HL-60 (cell line): ENCODE measurements at regions not wholly inside any gene's neighbourhood (a gene's known extent, or its start where the extent isn't known, plus 50 kb on each side); places are given as distances from the start of the nearest gene placed in this dataset.

Experiments
- DNase-seq, 2 experiments: peaks; one replicate each; pipeline ENCODE4 v3.0.0-alpha.2; 2010 to 2020; ENCODE audit warnings: low read depth in 1 of 2, low spot score in 1 of 2
- H3K27ac ChIP-seq: fragments of 250-450 bp; sonication (Bioruptor Pico); replicated peaks from 2 replicates; pipeline ENCODE4 v1.5.1; 2020; ENCODE audit warnings: mild to moderate bottlenecking, moderate library complexity
- H3K27me3 ChIP-seq: fragments of 250-450 bp; sonication (Bioruptor Pico); 2 replicates; pipeline ENCODE4 v1.5.1; 2021; ENCODE audit warnings: mild to moderate bottlenecking, moderate library complexity; ENCODE audit not compliant: insufficient read depth, poor library complexity, severe bottlenecking
- H3K4me3 ChIP-seq: replicated peaks from 2 replicates; pipeline ENCODE4 v1.5.1; 2011; ENCODE audit warnings: mild to moderate bottlenecking, control low read depth, low read length; ENCODE audit not compliant: insufficient read depth
- GABPA ChIP-seq: IDR thresholded peaks from 2 replicates; pipeline ENCODE4 v1.6.1; 2012; ENCODE audit warnings: low read depth
- POLR2AphosphoS5 ChIP-seq: IDR thresholded peaks from 2 replicates; pipeline ENCODE4 v1.6.1; 2012; ENCODE audit warnings: low read depth
- SPI1 ChIP-seq: IDR thresholded peaks from 2 replicates; pipeline ENCODE4 v1.6.1; 2012; ENCODE audit warnings: low read depth, mild to moderate bottlenecking, borderline replicate concordance
- TF ChIP-seq, protein P1 (sequence below): IDR thresholded peaks from 2 replicates; pipeline ENCODE4 v1.6.1; 2012; ENCODE audit warnings: low read depth; ENCODE audit not compliant: insufficient replicate concordance
- TF ChIP-seq, protein P2 (sequence below): IDR thresholded peaks from one replicate; pipeline ENCODE4 v1.5.1; 2011; ENCODE audit warnings: low read length, control low read depth, inconsistent platforms; ENCODE audit not compliant: insufficient read depth

DNA sequence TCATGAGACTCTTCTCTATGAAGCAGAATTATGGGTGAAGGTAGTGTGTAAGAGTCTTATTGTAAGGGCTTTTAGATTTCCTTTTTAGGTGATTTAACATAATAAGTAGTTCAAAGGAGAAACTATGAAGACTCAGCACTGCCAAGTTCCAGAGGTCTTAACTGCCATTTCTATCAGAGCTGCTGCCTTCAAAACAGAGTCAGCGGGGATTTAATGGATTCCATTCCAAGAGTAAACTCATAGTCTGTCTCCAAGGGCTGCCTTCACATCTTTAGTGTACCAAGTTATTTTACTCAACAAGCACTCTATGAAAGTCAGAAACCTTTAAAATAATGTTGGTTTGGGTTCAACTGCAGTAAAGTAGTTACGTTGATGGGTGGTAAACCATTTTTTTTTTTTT is 289.6 kb upstream of the HTR2A start:
- TF ChIP-seq, protein P1, sequence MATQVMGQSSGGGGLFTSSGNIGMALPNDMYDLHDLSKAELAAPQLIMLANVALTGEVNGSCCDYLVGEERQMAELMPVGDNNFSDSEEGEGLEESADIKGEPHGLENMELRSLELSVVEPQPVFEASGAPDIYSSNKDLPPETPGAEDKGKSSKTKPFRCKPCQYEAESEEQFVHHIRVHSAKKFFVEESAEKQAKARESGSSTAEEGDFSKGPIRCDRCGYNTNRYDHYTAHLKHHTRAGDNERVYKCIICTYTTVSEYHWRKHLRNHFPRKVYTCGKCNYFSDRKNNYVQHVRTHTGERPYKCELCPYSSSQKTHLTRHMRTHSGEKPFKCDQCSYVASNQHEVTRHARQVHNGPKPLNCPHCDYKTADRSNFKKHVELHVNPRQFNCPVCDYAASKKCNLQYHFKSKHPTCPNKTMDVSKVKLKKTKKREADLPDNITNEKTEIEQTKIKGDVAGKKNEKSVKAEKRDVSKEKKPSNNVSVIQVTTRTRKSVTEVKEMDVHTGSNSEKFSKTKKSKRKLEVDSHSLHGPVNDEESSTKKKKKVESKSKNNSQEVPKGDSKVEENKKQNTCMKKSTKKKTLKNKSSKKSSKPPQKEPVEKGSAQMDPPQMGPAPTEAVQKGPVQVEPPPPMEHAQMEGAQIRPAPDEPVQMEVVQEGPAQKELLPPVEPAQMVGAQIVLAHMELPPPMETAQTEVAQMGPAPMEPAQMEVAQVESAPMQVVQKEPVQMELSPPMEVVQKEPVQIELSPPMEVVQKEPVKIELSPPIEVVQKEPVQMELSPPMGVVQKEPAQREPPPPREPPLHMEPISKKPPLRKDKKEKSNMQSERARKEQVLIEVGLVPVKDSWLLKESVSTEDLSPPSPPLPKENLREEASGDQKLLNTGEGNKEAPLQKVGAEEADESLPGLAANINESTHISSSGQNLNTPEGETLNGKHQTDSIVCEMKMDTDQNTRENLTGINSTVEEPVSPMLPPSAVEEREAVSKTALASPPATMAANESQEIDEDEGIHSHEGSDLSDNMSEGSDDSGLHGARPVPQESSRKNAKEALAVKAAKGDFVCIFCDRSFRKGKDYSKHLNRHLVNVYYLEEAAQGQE: no peak
- TF ChIP-seq GABPA: no peak
- no peak for TF ChIP-seq POLR2AphosphoS5
- no peak for TF ChIP-seq SPI1
- TF ChIP-seq, protein P2, sequence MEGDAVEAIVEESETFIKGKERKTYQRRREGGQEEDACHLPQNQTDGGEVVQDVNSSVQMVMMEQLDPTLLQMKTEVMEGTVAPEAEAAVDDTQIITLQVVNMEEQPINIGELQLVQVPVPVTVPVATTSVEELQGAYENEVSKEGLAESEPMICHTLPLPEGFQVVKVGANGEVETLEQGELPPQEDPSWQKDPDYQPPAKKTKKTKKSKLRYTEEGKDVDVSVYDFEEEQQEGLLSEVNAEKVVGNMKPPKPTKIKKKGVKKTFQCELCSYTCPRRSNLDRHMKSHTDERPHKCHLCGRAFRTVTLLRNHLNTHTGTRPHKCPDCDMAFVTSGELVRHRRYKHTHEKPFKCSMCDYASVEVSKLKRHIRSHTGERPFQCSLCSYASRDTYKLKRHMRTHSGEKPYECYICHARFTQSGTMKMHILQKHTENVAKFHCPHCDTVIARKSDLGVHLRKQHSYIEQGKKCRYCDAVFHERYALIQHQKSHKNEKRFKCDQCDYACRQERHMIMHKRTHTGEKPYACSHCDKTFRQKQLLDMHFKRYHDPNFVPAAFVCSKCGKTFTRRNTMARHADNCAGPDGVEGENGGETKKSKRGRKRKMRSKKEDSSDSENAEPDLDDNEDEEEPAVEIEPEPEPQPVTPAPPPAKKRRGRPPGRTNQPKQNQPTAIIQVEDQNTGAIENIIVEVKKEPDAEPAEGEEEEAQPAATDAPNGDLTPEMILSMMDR: no peak
- no peak overlapping the region for H3K4me3 ChIP-seq
- DNase-seq: no peak
- H3K27ac ChIP-seq: no peak overlapping the region
- peaks cover 5% of the 10 kb centered on the region for H3K27me3 ChIP-seq

DNA sequence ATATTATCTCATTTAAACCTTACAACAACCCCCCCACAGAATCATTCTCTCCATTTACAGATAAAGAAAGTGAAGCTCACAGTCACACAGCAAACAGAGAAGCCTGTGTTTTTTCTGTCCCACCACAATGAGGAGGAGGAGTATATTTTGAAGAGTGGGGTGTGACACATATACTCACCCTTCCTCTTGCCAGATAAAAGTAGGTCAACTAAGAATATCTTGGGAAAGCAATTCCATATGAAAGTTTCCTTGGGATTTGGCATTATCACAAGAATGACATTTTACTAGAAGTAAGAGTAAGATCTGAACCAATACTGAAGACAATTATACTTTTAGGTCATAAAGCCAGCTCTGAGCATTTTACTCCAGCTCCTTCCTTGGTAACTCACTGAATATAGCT is 287.5 kb upstream of the HTR2A start:
- TF ChIP-seq GABPA: no peak
- TF ChIP-seq, protein P1: no peak
- no peak for TF ChIP-seq POLR2AphosphoS5
- TF ChIP-seq, protein P2: no peak
- no peak for TF ChIP-seq SPI1
- Histone ChIP-seq H3K27ac (no peak overlapping the region), H3K4me3 (no peak overlapping the region), H3K27me3 (peaks cover 5% of the 10 kb centered on the region)
- no peak for DNase-seq

DNA sequence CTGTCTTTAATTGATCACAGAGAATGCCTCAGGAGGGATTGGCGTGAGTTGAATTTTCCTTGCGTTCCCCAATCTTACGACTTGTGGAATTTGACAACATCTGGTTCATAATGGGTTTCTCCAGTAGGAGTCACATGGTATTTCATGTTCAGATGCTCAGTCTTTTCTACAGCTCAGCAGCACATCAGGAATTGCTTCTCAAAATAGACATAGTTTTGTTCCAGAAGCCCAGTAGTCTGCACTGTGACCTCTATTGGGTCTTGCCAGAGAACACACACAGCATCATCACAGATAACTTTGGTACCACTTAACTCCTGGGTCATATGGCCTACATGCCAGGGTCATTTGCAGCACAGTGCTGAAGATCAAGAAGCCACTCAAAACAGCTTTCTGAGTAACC is 282.5 kb upstream of the HTR2A start:
- Histone ChIP-seq H3K27me3 (no peaks in the 10 kb centered on the region), H3K4me3 (no peak overlapping the region), H3K27ac (no peak overlapping the region)
- no peak for TF ChIP-seq SPI1
- no peak for TF ChIP-seq GABPA
- no peak for TF ChIP-seq POLR2AphosphoS5
- TF ChIP-seq, protein P1: no peak
- TF ChIP-seq, protein P2: no peak
- no peak for DNase-seq
